Loucy (cell line): ENCODE measurements at regions not wholly inside any gene's neighbourhood (a gene's known extent, or its start where the extent isn't known, plus 50 kb on each side); places are given as distances from the start of the nearest gene placed in this dataset.

Experiments
- EZH2phosphoT487 ChIP-seq: fragments of 200-600 bp; IDR thresholded peaks from 2 replicates; pipeline ENCODE4 v1.6.1; 2018; ENCODE audit warnings: antibody characterized with exemption, mild to moderate bottlenecking, moderate library complexity, borderline replicate concordance
- TF ChIP-seq, protein P1 (sequence below): fragments of 200-600 bp; sonication (generic); conservative IDR thresholded peaks from 2 replicates; pipeline ENCODE4 v1.5.1; 2014; ENCODE audit warnings: mild to moderate bottlenecking, antibody characterized with exemption, low read length

- TF ChIP-seq, protein P1, sequence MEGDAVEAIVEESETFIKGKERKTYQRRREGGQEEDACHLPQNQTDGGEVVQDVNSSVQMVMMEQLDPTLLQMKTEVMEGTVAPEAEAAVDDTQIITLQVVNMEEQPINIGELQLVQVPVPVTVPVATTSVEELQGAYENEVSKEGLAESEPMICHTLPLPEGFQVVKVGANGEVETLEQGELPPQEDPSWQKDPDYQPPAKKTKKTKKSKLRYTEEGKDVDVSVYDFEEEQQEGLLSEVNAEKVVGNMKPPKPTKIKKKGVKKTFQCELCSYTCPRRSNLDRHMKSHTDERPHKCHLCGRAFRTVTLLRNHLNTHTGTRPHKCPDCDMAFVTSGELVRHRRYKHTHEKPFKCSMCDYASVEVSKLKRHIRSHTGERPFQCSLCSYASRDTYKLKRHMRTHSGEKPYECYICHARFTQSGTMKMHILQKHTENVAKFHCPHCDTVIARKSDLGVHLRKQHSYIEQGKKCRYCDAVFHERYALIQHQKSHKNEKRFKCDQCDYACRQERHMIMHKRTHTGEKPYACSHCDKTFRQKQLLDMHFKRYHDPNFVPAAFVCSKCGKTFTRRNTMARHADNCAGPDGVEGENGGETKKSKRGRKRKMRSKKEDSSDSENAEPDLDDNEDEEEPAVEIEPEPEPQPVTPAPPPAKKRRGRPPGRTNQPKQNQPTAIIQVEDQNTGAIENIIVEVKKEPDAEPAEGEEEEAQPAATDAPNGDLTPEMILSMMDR = no peak
- no peak for TF ChIP-seq EZH2phosphoT487
Measured at GRCh38 chr15:24777307-24777706, 101.7 kb downstream of the NPAP1 start.
